SK-N-DZ (cell line): ENCODE measurements at regions not wholly inside any gene's neighbourhood (a gene's known extent, or its start where the extent isn't known, plus 50 kb on each side); places are given as distances from the start of the nearest gene placed in this dataset.
"Not testable (repeated sequence)": the region's sequence is repeated elsewhere in the genome, so short reads cannot be mapped to it uniquely, and the experiment has no call there.

Source experiments
- DNase-seq: peaks from one replicate; pipeline ENCODE4 v3.0.0-alpha.2; 2015; ENCODE audit warnings: low spot score

GRCh38 chr12:19908830-19909229 is 459.5 kb upstream of the PDE3A start:
- DNase-seq: no peak

- no peak for DNase-seq
These were observed 458.9 kb upstream of the PDE3A start for GRCh38 chr12:19909418-19909817.

- DNase-seq: no peak
These were observed 457.7 kb upstream of the PDE3A start for GRCh38 chr12:19910681-19911080.

GRCh38 chr12:19912991-19913390 is 455.3 kb upstream of the PDE3A start:
- no peak for DNase-seq

- DNase-seq: peak; percentile 54
These were observed 452.7 kb upstream of the PDE3A start for GRCh38 chr12:19915392-19916195.

- no peak for DNase-seq
These were observed 452.1 kb upstream of the PDE3A start for GRCh38 chr12:19916196-19916753.

- DNase-seq: no peak
These were observed 451.4 kb upstream of the PDE3A start for GRCh38 chr12:19916974-19917373.

- DNase-seq: not testable (repeated sequence)
These were observed 446.6 kb upstream of the PDE3A start for GRCh38 chr12:19921716-19922115.

- DNase-seq: no peak
These were observed 445.6 kb upstream of the PDE3A start for GRCh38 chr12:19922717-19923116.

- no peak for DNase-seq
These were observed 444.0 kb upstream of the PDE3A start for GRCh38 chr12:19924360-19924759.

GRCh38 chr12:19925841-19926240 is 442.5 kb upstream of the PDE3A start:
- no peak for DNase-seq

GRCh38 chr12:19926266-19926665 is 442.1 kb upstream of the PDE3A start:
- no peak for DNase-seq

- DNase-seq: no peak
These were observed 440.7 kb upstream of the PDE3A start for GRCh38 chr12:19927661-19928060.

GRCh38 chr12:19932413-19932812 is 435.9 kb upstream of the PDE3A start:
- no peak for DNase-seq

GRCh38 chr12:19933924-19934323 is 434.4 kb upstream of the PDE3A start:
- DNase-seq: no peak

- no peak for DNase-seq
These were observed 431.2 kb upstream of the PDE3A start for GRCh38 chr12:19937161-19937560.

GRCh38 chr12:19938031-19938430 is 430.3 kb upstream of the PDE3A start:
- no peak for DNase-seq

GRCh38 chr12:19938491-19938890 is 429.8 kb upstream of the PDE3A start:
- no peak for DNase-seq

- no peak for DNase-seq
These were observed 428.1 kb upstream of the PDE3A start for GRCh38 chr12:19940267-19940666.

- DNase-seq: no peak
These were observed 427.2 kb upstream of the PDE3A start for GRCh38 chr12:19941096-19941495.

GRCh38 chr12:19945559-19946435 is 422.5 kb upstream of the PDE3A start:
- DNase-seq: peak; percentile 91

- peak; percentile 73 for DNase-seq
These were observed 421.8 kb upstream of the PDE3A start for GRCh38 chr12:19946550-19946949.
